Peyer's patch (tissue), 4 donors: ENCODE measurements at regions not wholly inside any gene's neighbourhood (a gene's known extent, or its start where the extent isn't known, plus 50 kb on each side); places are given as distances from the start of the nearest gene placed in this dataset.

Experiments used
- DNase-seq, 3 donors: peaks; one replicate each; pipeline ENCODE4 v3.0.0-alpha.2; 2017 to 2019
- H3K27ac ChIP-seq, 4 donors: fragments of 200-600 bp; sonication (generic); one replicate each; pipeline ENCODE4 v1.5.1; 2016 to 2019
- H3K27me3 ChIP-seq, 2 donors: fragments of 200-600 bp; sonication (generic); one replicate each; pipeline ENCODE4 v1.5.1; 2019
- H3K36me3 ChIP-seq, 3 donors: fragments of 200-600 bp; sonication (generic); one replicate each; pipeline ENCODE4 v1.5.1; 2016 to 2019
- H3K4me1 ChIP-seq, 4 donors: fragments of 200-600 bp; sonication (generic); one replicate each; pipeline ENCODE4 v1.5.1; 2016 to 2019
- H3K4me3 ChIP-seq, 4 donors: fragments of 200-600 bp; sonication (generic); 1 replicate in 3 of 4; 2 replicates in 1 of 4; pipeline ENCODE4 v1.5.1; 2016 to 2019; ENCODE audit warnings: mild to moderate bottlenecking in 1 of 4
- H3K9me3 ChIP-seq, 4 donors: fragments of 200-600 bp; sonication (generic); one replicate each; pipeline ENCODE4 v1.5.1; 2016 to 2019; ENCODE audit warnings: mild to moderate bottlenecking in 1 of 4
- POLR2A ChIP-seq, 2 donors: fragments of 450-650 bp; IDR thresholded peaks; one replicate each; pipeline ENCODE4 v1.5.1; 2017; ENCODE audit warnings: antibody characterized with exemption in 2 of 2, mild to moderate bottlenecking in 2 of 2, moderate library complexity in 2 of 2
- TF ChIP-seq, protein P1 (sequence below), 6 experiments: fragments of 450-650 bp in 4 of 6; fragments of 200-600 bp in 2 of 6; sonication (generic) in 1 of 6; IDR thresholded peaks; one replicate each; pipeline ENCODE4 v1.5.1; 2017 to 2019; ENCODE audit warnings: antibody characterized with exemption in 6 of 6, mild to moderate bottlenecking in 3 of 6, moderate library complexity in 1 of 6

DNA sequence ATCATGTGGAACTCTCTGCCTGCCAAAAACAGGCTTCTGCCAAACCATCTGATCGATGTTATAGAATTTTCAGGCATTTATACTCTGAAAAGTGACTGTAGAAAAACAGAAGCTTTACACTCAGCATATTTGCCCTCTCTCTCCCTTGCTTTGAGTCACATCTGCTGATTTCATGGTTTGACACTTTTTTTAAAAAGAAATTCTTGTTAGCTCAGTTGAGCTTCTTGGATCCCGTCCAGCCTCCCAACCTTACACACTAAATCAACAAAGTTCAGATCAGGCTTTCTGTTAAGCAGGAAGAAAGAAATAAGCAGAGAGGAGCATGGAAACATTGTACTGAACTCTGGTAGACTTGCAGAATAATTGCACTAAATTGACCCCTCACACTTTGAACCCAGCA, 193.6 kb upstream of the SEL1L start:
- H3K27me3 ChIP-seq = no peaks in the 10 kb centered on the region
- no peak for DNase-seq
- H3K9me3 ChIP-seq = no peaks in the 10 kb centered on the region
- no peak overlapping the region for H3K4me3 ChIP-seq
- no peak overlapping the region for H3K27ac ChIP-seq
- no peak for TF ChIP-seq POLR2A (IDR thresholded peaks at IDR 0.05)
- TF ChIP-seq, protein P1, sequence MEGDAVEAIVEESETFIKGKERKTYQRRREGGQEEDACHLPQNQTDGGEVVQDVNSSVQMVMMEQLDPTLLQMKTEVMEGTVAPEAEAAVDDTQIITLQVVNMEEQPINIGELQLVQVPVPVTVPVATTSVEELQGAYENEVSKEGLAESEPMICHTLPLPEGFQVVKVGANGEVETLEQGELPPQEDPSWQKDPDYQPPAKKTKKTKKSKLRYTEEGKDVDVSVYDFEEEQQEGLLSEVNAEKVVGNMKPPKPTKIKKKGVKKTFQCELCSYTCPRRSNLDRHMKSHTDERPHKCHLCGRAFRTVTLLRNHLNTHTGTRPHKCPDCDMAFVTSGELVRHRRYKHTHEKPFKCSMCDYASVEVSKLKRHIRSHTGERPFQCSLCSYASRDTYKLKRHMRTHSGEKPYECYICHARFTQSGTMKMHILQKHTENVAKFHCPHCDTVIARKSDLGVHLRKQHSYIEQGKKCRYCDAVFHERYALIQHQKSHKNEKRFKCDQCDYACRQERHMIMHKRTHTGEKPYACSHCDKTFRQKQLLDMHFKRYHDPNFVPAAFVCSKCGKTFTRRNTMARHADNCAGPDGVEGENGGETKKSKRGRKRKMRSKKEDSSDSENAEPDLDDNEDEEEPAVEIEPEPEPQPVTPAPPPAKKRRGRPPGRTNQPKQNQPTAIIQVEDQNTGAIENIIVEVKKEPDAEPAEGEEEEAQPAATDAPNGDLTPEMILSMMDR (IDR thresholded peaks at IDR 0.05) = no peak
- H3K4me1 ChIP-seq = no peaks in the 10 kb centered on the region
- H3K36me3 ChIP-seq = no peaks in the 10 kb centered on the region

DNA sequence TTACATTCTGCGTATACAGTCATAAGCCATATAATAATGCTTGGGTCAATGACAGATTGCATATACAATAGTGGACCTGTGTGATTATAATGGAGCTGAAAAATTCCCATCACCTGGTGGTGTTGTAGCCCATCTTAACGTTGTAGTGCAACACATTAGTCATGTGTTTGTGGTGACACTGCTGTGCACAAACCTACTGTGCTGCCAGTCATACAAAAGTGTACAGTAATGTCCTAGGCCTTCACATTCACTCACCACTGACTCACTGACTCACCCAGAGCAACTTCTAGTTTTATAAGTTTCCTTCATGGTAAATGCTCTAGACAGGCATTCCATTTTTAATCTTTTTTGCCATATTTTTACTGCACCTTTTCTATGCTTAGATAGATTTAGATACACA, 194.8 kb upstream of the SEL1L start:
- H3K4me3 ChIP-seq = no peak overlapping the region
- no peak for DNase-seq
- no peak overlapping the region for H3K27ac ChIP-seq
- TF ChIP-seq POLR2A (IDR thresholded peaks at IDR 0.05) = no peak
- TF ChIP-seq, protein P1 (IDR thresholded peaks at IDR 0.05) = no peak
- no peaks in the 10 kb centered on the region for H3K9me3 ChIP-seq
- no peaks in the 10 kb centered on the region for H3K27me3 ChIP-seq
- H3K36me3 ChIP-seq = no peaks in the 10 kb centered on the region
- H3K4me1 ChIP-seq = no peaks in the 10 kb centered on the region

DNA sequence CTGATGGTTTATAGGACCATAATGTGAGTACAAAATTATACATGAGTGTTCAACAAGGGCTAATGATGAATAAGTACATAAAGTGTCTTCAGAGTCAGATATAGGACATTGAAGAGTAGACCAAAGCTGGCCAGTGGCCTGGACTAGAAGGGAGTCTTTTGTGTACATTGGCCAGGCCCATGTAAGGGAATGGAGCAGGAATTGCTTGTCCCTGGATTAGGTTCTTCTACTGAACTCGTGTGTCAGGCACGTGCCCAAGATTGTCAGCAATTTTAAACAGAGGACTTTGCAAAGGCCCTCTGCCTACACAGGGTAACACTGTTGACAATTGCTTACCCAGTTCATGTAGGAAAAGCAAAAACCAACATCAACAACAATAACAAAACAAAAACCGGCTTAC, 196.0 kb upstream of the SEL1L start:
- TF ChIP-seq, protein P1 (IDR thresholded peaks at IDR 0.05) = no peak
- no peak for TF ChIP-seq POLR2A (IDR thresholded peaks at IDR 0.05)
- DNase-seq = no peak

DNA sequence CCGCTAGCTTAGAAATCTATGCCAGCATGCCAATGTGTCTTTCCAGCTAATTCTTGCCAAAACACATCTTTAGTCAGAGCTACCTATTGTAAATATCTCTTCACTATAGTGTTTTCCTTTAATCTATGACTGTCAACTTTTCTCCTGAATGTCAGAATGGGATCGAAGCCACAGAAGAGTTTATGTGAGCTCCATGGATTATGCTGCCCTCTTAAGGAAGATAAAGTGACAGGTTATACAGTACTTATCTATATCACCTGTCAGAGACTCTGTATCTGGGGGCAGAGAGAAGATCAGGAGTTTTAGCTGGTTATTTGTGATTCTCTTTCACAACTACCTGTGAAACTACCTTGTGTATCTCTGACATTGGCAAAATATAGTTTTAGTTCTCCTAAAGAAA, 204.3 kb upstream of the SEL1L start:
- no peak overlapping the region for H3K4me3 ChIP-seq
- no peaks in the 10 kb centered on the region for H3K9me3 ChIP-seq
- no peaks in the 10 kb centered on the region for H3K4me1 ChIP-seq
- H3K27ac ChIP-seq = no peak overlapping the region
- no peaks in the 10 kb centered on the region for H3K36me3 ChIP-seq
- no peak for DNase-seq
- TF ChIP-seq, protein P1 (IDR thresholded peaks at IDR 0.05) = no peak
- TF ChIP-seq POLR2A (IDR thresholded peaks at IDR 0.05) = no peak
- H3K27me3 ChIP-seq = no peaks in the 10 kb centered on the region

More for the DNA sequence above, 196.0 kb upstream of the SEL1L start:
- Histone ChIP-seq H3K27me3 (no peaks in the 10 kb centered on the region), H3K4me3 (no peak overlapping the region), H3K27ac (no peak overlapping the region), H3K9me3 (no peaks in the 10 kb centered on the region), H3K36me3 (no peaks in the 10 kb centered on the region), H3K4me1 (no peaks in the 10 kb centered on the region)

DNA sequence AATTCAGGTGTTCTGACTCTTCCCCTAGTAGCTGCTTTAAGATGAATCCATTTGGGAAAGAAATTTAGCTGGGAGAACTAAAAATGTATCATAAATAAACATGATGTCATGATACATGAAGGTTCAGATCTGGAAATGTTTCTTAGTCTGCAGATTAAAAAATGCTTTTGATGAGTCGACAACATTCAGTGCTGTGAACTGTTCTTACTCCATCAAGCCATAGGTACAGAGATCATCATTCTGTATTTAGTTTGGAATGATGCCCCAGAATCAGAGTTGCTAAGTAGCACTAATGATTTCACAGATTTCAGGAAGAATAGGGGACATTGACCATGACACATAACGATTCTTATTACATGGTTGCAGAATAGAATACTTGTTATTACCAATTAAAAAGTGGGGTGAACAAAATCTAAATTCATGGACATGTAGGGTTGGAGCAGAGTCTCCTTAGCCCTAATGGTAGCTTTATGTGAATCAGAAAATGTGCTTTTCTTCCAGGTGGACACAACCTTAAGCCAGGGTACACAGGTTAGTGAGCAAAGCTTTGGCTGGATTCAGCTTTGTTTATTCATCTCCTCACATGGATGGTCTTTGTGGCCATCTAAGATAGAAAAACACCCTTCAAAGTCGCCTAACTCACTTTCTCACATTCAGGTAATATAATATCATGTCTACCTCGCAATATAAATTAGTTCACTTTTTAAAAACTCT, 205.4 kb upstream of the SEL1L start:
- DNase-seq = no peak
- Histone ChIP-seq H3K9me3 (no peaks in the 10 kb centered on the region), H3K27ac (no peak overlapping the region), H3K4me1 (no peaks in the 10 kb centered on the region), H3K27me3 (no peaks in the 10 kb centered on the region), H3K36me3 (no peaks in the 10 kb centered on the region), H3K4me3 (no peak overlapping the region)
- TF ChIP-seq, protein P1 (IDR thresholded peaks at IDR 0.05) = no peak
- no peak for TF ChIP-seq POLR2A (IDR thresholded peaks at IDR 0.05)

DNA sequence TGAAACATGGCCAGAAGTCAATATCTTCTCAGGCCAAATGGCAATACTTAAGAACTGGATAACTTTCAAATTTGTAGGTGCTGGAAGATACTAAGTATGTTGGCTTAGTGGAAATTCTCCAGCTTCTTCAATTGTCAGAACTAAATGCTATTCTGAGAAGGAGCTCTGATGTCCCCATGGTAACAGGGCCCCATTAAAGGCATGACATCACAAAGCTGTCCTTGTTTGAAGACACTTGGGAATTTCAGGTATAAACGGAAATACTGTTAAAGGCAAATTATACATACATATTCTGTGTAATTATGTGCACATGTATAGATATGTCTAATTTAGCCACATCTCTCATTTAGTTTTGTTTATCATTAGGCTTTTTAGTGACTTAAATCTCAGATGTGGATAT, 210.0 kb upstream of the SEL1L start:
- no peak for DNase-seq
- TF ChIP-seq POLR2A (IDR thresholded peaks at IDR 0.05) = no peak
- TF ChIP-seq, protein P1 (IDR thresholded peaks at IDR 0.05) = no peak
- Histone ChIP-seq H3K4me3 (no peak overlapping the region), H3K9me3 (no peaks in the 10 kb centered on the region), H3K36me3 (no peaks in the 10 kb centered on the region), H3K27me3 (no peaks in the 10 kb centered on the region), H3K4me1 (no peaks in the 10 kb centered on the region), H3K27ac (no peak overlapping the region)
